Adrenal gland (tissue), 5 donors: ENCODE measurements at regions not wholly inside any gene's neighbourhood (a gene's known extent, or its start where the extent isn't known, plus 50 kb on each side); places are given as distances from the start of the nearest gene placed in this dataset.

Source experiments
- CTCF ChIP-seq, 6 experiments: fragments of 450-650 bp in 4 of 6; fragments of 200-600 bp in 2 of 6; sonication (generic) in 1 of 6; IDR thresholded peaks; 1 replicate in 5 of 6; 2 replicates in 1 of 6; pipeline versions ENCODE4 v1.5.1 to v1.8.0; 2016 to 2021; ENCODE audit warnings: antibody characterized with exemption in 6 of 6, mild to moderate bottlenecking in 2 of 6, moderate library complexity in 1 of 6
- POLR2A ChIP-seq, 2 donors: fragments of 450-650 bp; IDR thresholded peaks; one replicate each; pipeline ENCODE4 v1.6.1; 2017; ENCODE audit warnings: antibody characterized with exemption in 2 of 2, mild to moderate bottlenecking in 2 of 2, moderate library complexity in 1 of 2
- donor health status: DM: no; HTN: no; CAD: no.

- TF ChIP-seq CTCF (IDR thresholded peaks at IDR 0.05) (no peak), POLR2A (IDR thresholded peaks at IDR 0.05) (no peak)
These were observed 1125.7 kb downstream of the DNAJB9 start for GRCh38 chr7:109695419-109695818.
